Activated naive CD4-positive, alpha-beta T cell treated with anti-CD3 and anti-CD28 coated beads for 36 hours (primary cell): ENCODE measurements at regions not wholly inside any gene's neighbourhood (a gene's known extent, or its start where the extent isn't known, plus 50 kb on each side); places are given as distances from the start of the nearest gene placed in this dataset.
"Not testable (repeated sequence)": the region's sequence is repeated elsewhere in the genome, so short reads cannot be mapped to it uniquely, and the experiment has no call there.

Source experiments
- CTCF ChIA-PET: fragments of 350-600 bp; sonication (Branson Sonifier 250); formaldehyde crosslinking; loops from one replicate; lab custom pipeline; 2021; ENCODE audit warnings: antibody characterized with exemption; lab: Charles Lee
- DNase-seq: peaks from one replicate; pipeline ENCODE4 v3.0.0-alpha.2; 2020
- H3K27ac Mint-ChIP-seq: one replicate; pipeline ENCODE4 v1.8.0; 2021; ENCODE audit warnings: mild to moderate bottlenecking, mixed read lengths
- H3K27me3 Mint-ChIP-seq: one replicate; pipeline ENCODE4 v1.8.0; 2021; ENCODE audit warnings: low read depth, mixed read lengths
- H3K36me3 Mint-ChIP-seq: one replicate; pipeline ENCODE4 v1.8.0; 2021; ENCODE audit warnings: low read depth, mixed read lengths
- H3K4me1 Mint-ChIP-seq: one replicate; pipeline ENCODE4 v1.8.0; 2021; ENCODE audit warnings: low read depth, mixed read lengths
- H3K4me3 Mint-ChIP-seq: one replicate; pipeline ENCODE4 v1.8.0; 2021; ENCODE audit warnings: mild to moderate bottlenecking, moderate library complexity, mixed read lengths
- H3K9me3 Mint-ChIP-seq: one replicate; pipeline ENCODE4 v1.8.0; 2021; ENCODE audit warnings: mixed read lengths
- intact Hi-C: fragments of 100-400 bp; cut with micrococcal nuclease; formaldehyde crosslinking; loops from one replicate; pipeline ENCODE4 v1.15.1; 2023

DNA sequence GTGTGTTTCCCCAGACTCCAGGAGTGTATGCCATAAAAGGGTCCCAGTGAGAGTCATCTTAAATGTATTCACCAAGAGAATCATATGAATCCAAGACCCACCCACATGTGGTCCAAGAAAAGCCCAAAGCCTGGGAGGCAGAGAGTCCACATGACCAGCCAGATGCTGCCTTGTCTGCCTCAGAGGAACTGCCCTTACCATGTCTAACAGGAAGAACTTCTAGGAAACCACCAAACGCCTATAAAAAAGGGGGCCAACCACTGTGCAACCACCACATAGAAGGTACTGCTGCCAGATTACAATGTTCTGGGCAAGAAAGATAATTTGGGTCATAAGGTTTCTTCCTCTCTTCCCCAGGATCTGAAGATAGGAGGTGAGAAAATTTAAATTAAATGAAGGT is 129.8 kb upstream of the SLC24A2 start:
- no peak overlapping the region for H3K4me3 Mint-ChIP-seq
- CTCF ChIA-PET = no interaction called here
- H3K27me3 Mint-ChIP-seq = peaks cover 8% of the 10 kb centered on the region
- H3K9me3 Mint-ChIP-seq = no peaks in the 10 kb centered on the region
- no peak overlapping the region for H3K27ac Mint-ChIP-seq
- no peaks in the 10 kb centered on the region for H3K36me3 Mint-ChIP-seq
- no peak for DNase-seq
- intact Hi-C loops = no loop called here
- no peaks in the 10 kb centered on the region for H3K4me1 Mint-ChIP-seq

DNA sequence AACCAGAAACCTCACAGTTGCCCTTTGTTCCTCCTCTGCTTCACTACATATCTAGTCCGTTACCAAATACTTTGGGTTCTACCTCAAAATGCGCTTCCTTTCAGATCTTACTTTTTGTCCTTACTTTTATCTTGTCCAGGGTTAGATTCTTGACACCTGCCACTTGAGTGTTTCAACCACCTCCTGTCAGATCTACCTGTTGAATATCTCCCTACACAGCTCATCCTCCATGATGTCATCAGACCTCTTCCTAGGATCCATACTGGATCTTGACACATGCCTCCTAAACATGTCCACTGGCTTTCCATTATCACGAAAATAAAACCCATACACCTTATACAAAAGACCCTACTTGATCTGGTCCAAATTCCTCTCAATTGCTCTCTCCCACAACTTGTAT is 125.2 kb upstream of the SLC24A2 start:
- no peaks in the 10 kb centered on the region for H3K9me3 Mint-ChIP-seq
- no peak for DNase-seq
- H3K4me3 Mint-ChIP-seq = no peak overlapping the region
- peaks cover 5% of the 10 kb centered on the region for H3K27me3 Mint-ChIP-seq
- H3K4me1 Mint-ChIP-seq = no peaks in the 10 kb centered on the region
- intact Hi-C loops = no loop called here
- no peak overlapping the region for H3K27ac Mint-ChIP-seq
- no peaks in the 10 kb centered on the region for H3K36me3 Mint-ChIP-seq
- CTCF ChIA-PET = interaction anchor here (0.6 kb wide), 1 partner anchor 811 kb away, joined by 3 read pairs; no protein-coding TSS in a partner anchor

DNA sequence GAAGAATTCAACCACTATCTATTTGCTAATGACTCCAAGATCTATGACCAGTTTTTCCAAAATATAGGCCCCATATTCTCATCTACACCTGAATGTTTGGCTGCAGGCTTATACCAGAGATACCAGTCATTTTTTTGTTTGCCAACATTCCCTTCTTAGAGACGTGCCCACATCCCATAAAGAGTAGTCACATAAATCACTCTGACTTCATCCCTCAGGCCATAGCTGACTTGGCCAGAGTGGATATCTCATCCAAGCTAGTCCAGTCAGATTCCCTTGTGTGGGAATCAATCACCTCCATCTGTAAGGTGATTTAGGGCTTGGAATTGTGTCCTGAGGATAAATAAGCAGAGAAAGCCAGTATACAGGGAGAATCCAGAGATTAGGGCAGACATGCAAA is 124.3 kb upstream of the SLC24A2 start:
- no peaks in the 10 kb centered on the region for H3K4me1 Mint-ChIP-seq
- CTCF ChIA-PET = interaction anchor here (0.6 kb wide), 1 partner anchor 812 kb away, joined by 3 read pairs; no protein-coding TSS in a partner anchor
- H3K9me3 Mint-ChIP-seq = no peaks in the 10 kb centered on the region
- no peaks in the 10 kb centered on the region for H3K27me3 Mint-ChIP-seq
- intact Hi-C loops = no loop called here
- H3K36me3 Mint-ChIP-seq = no peaks in the 10 kb centered on the region
- H3K4me3 Mint-ChIP-seq = no peak overlapping the region
- no peak overlapping the region for H3K27ac Mint-ChIP-seq
- no peak for DNase-seq

DNA sequence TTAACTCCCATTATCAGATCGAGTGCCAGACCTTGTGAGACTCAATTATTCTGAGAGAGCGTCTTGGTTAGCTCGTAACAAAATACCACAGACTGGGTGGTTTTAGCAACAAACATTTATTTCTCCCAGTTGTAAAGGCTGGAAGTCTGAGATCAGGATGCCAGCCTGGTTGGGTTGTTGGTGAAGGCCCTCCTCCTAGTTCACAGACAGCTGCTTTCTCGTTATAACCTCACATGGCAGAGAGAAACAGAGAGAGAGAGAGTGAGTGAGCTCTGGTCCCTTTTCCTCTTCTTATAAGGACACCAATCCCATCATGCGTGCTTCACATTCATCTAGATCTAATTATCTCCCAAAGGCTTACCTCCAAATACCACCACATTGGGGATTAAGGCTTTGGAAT is 114.2 kb upstream of the SLC24A2 start:
- CTCF ChIA-PET = interaction anchor here (0.6 to 0.7 kb wide), 2 partner anchors 48 to 434 kb away, joined by 3 to 4 read pairs; no protein-coding TSS in a partner anchor
- H3K4me1 Mint-ChIP-seq = no peaks in the 10 kb centered on the region
- DNase-seq = no peak
- H3K27me3 Mint-ChIP-seq = no peaks in the 10 kb centered on the region
- H3K4me3 Mint-ChIP-seq = no peak overlapping the region
- peaks cover 3% of the 10 kb centered on the region for H3K9me3 Mint-ChIP-seq
- H3K36me3 Mint-ChIP-seq = no peaks in the 10 kb centered on the region
- no peak overlapping the region for H3K27ac Mint-ChIP-seq
- intact Hi-C loops = no loop called here

DNA sequence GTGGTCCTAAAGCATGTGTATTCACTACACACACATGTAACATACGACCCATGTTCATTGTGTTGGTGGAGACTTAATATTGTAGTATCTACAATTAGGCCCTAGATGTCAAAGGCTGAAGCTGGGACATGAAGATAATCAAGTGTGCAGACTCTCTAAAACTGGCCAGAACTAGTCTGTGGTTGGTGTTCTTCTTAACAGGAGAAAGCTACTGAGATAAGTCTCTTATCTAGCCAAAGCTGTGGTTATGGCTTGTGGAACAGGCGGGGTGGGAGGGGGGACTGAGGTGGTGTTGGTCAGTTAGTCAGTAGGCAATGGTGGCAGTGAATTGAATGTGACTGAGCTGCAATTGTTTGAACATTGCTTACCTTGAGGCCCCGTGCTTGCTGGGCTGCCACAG is 112.7 kb upstream of the SLC24A2 start:
- H3K4me1 Mint-ChIP-seq = no peaks in the 10 kb centered on the region
- H3K9me3 Mint-ChIP-seq = peaks cover 2% of the 10 kb centered on the region
- no peaks in the 10 kb centered on the region for H3K36me3 Mint-ChIP-seq
- no peak overlapping the region for H3K4me3 Mint-ChIP-seq
- H3K27me3 Mint-ChIP-seq = no peaks in the 10 kb centered on the region
- intact Hi-C loops = no loop called here
- H3K27ac Mint-ChIP-seq = no peak overlapping the region
- no peak for DNase-seq
- CTCF ChIA-PET = no interaction called here

DNA sequence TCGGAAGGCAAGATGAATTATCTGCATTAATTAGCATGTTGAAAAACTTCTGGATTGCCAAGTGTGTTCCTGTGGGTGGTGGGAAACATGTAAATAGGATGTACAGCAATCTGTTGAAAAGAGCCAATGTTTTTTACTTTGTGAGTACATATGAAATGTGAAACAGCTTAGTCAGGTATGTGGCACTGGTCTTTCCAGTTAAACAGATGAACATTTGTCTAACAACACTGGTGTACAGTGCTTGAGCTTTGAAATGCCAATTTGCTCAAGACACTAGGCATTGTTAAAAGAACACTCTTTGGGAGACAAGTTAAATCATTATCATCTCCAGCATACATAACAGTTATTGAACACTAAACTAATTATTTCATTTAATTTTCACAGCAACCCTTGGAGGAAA is 107.3 kb upstream of the SLC24A2 start:
- Mint-ChIP-seq H3K4me1 (no peaks in the 10 kb centered on the region), H3K4me3 (no peak overlapping the region), H3K27ac (no peak overlapping the region), H3K36me3 (no peaks in the 10 kb centered on the region), H3K27me3 (no peaks in the 10 kb centered on the region), H3K9me3 (peaks cover 2% of the 10 kb centered on the region)
- no peak for DNase-seq
- intact Hi-C loops = no loop called here
- CTCF ChIA-PET = no interaction called here

DNA sequence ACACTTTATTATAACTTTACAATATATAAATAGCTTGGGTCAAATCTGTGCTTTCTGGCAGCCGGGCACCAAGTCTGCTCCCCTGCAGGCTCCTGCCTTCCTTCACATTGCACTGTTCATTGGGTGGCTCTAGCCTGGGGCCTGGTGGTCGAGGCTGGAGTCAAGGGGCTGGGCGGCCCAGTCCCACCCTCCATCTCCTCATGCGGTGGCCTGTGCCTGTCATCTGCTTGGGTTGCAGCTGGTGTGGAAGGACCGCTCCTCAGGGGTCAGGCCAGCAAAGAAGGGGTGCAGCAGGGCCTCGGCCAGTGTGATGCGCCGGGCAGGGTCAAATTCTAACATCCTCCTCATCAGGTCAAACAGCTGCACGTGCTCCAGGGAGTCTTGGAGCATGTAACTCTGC is 106.7 kb upstream of the SLC24A2 start:
- CTCF ChIA-PET, H3K4me3 Mint-ChIP-seq, H3K4me1 Mint-ChIP-seq, H3K27ac Mint-ChIP-seq, DNase-seq, H3K9me3 Mint-ChIP-seq, intact Hi-C loops, H3K27me3 Mint-ChIP-seq, H3K36me3 Mint-ChIP-seq: not testable (repeated sequence)

DNA sequence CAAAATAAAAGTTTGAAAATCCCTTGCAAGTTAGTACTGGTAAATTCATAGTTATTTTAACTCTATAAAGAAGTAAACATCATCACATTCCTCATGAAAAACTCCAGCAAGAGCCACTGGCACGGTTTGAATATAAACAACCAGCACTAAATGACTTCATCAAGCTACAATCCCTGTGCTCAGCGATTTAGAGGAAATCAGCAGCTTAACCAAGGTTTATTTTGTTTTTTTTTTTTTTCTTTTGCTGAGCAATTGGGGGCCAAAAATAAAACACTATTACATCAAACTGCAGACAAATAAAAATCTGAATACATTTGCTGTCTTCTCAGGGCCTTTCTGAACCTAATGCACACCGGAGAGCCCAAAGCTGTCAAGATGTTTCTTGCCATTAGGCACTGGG is 106.2 kb upstream of the SLC24A2 start:
- no peaks in the 10 kb centered on the region for H3K4me1 Mint-ChIP-seq
- DNase-seq = no peak
- no peaks in the 10 kb centered on the region for H3K27me3 Mint-ChIP-seq
- CTCF ChIA-PET = no interaction called here
- H3K9me3 Mint-ChIP-seq = peaks cover 2% of the 10 kb centered on the region
- H3K36me3 Mint-ChIP-seq = no peaks in the 10 kb centered on the region
- no peak overlapping the region for H3K27ac Mint-ChIP-seq
- H3K4me3 Mint-ChIP-seq = no peak overlapping the region
- intact Hi-C loops = no loop called here

DNA sequence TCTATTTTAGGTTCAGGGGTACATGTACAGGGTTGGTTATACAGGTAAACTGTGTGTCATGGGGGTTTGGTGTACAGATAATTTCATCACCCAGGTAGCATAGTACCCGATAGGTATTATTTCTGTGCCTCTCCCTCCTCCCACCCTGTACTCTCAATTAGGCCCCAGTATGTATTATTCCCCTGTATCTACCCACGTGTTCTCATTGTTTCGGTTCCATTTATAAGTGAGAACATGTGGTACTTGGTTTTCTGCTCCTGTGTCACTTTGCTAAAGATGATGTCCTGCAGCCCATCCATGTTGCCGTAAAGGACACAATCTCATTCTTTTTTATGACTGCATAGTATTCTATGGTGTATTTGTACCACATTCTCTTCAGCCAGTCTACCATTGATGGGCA is 96.8 kb upstream of the SLC24A2 start:
- H3K9me3 Mint-ChIP-seq = peaks cover 3% of the 10 kb centered on the region
- no peaks in the 10 kb centered on the region for H3K4me1 Mint-ChIP-seq
- no peak overlapping the region for H3K27ac Mint-ChIP-seq
- no peak for DNase-seq
- peaks cover 3% of the 10 kb centered on the region for H3K36me3 Mint-ChIP-seq
- H3K4me3 Mint-ChIP-seq = no peak overlapping the region
- intact Hi-C loops = no loop called here
- peaks cover 11% of the 10 kb centered on the region for H3K27me3 Mint-ChIP-seq
- CTCF ChIA-PET = no interaction called here

DNA sequence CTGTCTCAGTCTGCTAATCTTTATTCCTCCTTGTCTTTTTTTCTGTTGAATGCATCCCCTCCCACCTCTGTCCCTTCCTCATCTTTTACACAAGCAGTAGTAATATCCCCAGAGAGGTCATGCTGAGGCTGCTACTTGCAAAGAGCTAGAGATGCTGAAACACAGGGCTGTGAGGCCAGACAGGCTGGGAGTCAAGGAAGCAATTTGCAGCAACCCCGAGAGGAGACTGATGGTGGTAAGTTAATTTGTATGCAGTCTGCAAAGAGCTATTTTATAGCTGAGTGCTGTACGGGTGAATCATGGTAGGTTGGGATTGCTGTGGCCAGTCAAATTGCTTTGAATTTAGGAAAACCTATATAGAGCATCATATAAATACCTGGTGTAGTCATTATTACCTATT is 90.2 kb upstream of the SLC24A2 start:
- no peaks in the 10 kb centered on the region for H3K4me1 Mint-ChIP-seq
- H3K36me3 Mint-ChIP-seq = no peaks in the 10 kb centered on the region
- no peak overlapping the region for H3K4me3 Mint-ChIP-seq
- H3K9me3 Mint-ChIP-seq = no peaks in the 10 kb centered on the region
- H3K27me3 Mint-ChIP-seq = peaks cover 16% of the 10 kb centered on the region
- intact Hi-C loops = no loop called here
- no peak for DNase-seq
- CTCF ChIA-PET = no interaction called here
- H3K27ac Mint-ChIP-seq = no peak overlapping the region

DNA sequence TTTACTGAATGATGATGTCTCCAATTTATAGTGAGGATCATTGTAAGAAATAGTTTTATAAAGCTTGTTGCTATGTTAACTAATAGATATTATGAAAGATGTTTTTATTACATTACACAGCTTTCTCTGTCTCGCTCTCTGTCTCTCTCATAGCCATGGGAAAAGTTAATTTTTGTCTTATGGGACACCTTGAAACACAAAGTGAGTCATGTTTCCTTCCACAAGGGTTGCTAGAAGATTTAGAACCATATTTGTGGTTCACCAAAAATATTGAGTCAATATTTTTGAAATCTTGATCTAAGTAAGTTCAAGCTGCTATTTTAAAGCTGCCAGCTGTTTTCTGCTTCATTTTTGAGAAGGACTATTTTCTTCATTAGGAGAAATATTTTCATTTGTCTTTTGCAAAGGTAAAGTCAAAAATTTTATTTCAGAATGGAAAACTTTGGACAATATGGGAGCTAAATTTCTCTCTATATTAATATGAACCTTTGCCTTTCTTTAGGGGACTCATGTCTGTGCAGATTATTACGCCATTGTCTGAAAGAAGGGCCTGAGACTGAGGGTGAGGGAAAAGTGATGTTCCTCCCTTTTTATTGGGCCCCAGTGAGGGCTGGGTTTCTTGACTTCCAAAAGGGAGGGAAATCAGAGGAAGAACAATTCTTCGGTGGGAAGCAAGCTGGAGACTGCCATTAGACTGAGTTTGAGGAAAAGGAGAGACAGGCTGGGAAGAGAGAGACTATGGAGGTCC is 87.9 kb upstream of the SLC24A2 start:
- CTCF ChIA-PET = interaction anchor here (0.6 kb wide), 1 partner anchor 1154 kb away, joined by 3 read pairs; no protein-coding TSS in a partner anchor
- no peak for DNase-seq
- Mint-ChIP-seq H3K27ac (no peak overlapping the region), H3K4me1 (no peaks in the 10 kb centered on the region), H3K36me3 (peaks cover 2% of the 10 kb centered on the region), H3K9me3 (peaks cover 7% of the 10 kb centered on the region), H3K4me3 (no peak overlapping the region), H3K27me3 (peaks cover 20% of the 10 kb centered on the region)
- intact Hi-C loops = no loop called here

DNA sequence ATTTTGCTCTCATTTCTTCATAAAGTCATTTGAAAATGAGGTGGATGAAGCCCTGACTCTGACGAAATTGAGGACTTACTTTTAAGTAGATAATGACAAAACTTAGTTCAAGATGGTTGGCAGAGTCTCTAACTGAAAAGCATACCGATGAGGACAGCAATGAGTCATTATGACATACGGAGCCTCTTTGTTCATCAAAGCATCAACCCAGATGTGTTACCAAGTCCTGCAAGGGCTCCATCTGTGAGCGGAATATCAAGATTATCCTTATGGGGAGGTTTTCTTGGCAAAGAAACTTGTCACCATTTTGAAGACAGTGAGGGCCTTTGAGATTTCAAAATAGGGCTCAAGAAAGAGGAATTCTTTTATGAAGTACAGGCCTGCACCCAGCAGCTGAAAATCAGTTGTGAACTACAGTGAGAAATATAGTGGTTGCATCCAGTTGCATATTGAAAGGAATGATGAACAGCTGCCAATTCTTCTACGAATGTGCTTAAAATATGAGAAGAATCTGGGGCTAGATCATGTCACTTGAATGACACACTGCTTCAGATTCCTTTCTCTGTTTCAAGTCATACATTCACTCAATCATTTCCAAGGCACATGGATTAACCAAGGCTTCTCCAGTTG is 86.6 kb upstream of the SLC24A2 start:
- Mint-ChIP-seq H3K36me3 (peaks cover 2% of the 10 kb centered on the region), H3K4me3 (no peak overlapping the region), H3K27me3 (peaks cover 18% of the 10 kb centered on the region), H3K9me3 (peaks cover 12% of the 10 kb centered on the region), H3K27ac (no peak overlapping the region), H3K4me1 (no peaks in the 10 kb centered on the region)
- CTCF ChIA-PET = interaction anchor here (0.5 kb wide), 1 partner anchor 1081 kb away, joined by 3 read pairs; no protein-coding TSS in a partner anchor
- intact Hi-C loops = no loop called here
- no peak for DNase-seq

DNA sequence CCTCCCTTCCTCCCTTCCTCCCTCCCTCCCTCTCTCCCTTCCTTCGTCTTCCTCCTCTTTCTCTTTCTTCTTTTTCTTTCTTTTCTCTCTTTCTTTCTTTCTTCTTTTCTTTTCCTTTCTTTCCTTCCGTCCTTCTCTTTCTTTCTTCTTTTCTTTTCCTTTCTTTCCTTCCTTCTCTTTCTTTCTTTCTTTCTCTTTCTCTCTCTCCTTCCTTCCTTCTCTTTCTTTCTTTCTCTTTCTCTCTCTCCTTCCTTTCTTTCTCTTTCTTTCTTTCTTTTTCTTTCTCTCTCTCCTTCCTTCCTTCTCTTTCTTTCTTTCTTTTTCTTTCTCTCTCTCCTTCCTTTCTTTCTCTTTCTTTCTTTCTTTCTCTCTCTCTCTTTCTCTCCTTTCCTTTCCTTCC is 84.4 kb upstream of the SLC24A2 start:
- H3K27ac Mint-ChIP-seq, H3K36me3 Mint-ChIP-seq, H3K4me1 Mint-ChIP-seq, H3K4me3 Mint-ChIP-seq, intact Hi-C loops, DNase-seq: not testable (repeated sequence)
- CTCF ChIA-PET = interaction anchor here (0.6 kb wide), 1 partner anchor 1239 kb away, joined by 4 read pairs; no protein-coding TSS in a partner anchor
- H3K9me3 Mint-ChIP-seq = peaks cover 16% of the 10 kb centered on the region
- H3K27me3 Mint-ChIP-seq = peaks cover 16% of the 10 kb centered on the region
